GM19452 (cell line): ENCODE measurements at regions not wholly inside any gene's neighbourhood (a gene's known extent, or its start where the extent isn't known, plus 50 kb on each side); places are given as distances from the start of the nearest gene placed in this dataset.
"Not testable (repeated sequence)": the region's sequence is repeated elsewhere in the genome, so short reads cannot be mapped to it uniquely, and the experiment has no call there.

Experiments used
- ATAC-seq: cut with Tn5 transposase; IDR thresholded peaks from one replicate; pipeline ENCODE4 v1.9.1; 2021; ENCODE audit not compliant: unreplicated experiment

DNA sequence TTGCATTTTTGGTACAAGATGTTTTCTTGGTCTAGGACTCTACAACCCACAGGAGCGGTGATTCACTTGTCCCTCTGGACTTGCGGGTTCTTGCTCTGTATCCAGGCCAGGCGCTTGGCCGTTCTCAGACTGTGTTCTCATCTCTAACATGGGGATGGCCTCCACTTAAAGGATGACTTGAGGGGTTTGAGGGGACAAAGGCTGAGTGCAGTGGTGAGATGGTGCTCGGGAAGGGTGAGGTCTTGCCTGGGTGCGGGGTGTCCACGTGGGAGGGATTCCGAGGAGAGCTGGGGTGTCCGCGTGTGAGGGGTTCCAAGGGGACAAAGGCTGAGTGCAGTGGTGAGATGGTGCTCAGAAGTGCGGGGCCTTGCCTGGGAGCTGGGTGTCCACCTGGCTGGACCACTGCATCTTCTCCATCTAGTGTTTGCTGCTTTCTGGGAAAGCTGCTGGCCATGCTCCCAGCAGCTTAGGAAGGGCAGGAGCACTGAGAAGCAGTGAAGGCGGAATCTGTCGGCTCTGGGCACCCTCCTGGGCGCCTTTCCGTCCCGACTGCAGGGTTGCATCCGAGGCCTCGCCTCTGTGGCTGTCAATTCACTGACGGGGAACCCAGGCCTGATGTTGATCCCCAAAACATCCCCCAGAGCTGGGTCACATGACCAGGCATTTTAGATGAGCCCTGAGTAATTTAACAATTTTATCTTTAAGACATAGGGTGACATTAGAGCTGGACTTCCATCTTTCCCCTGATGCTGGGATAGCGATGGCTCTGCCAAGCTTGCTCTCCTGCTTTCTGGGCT is 280.5 kb upstream of the IRX4 start:
- ATAC-seq: no peak

GRCh38 chr5:2160811-2161210 is 278.1 kb upstream of the IRX4 start:
- no peak for ATAC-seq

DNA sequence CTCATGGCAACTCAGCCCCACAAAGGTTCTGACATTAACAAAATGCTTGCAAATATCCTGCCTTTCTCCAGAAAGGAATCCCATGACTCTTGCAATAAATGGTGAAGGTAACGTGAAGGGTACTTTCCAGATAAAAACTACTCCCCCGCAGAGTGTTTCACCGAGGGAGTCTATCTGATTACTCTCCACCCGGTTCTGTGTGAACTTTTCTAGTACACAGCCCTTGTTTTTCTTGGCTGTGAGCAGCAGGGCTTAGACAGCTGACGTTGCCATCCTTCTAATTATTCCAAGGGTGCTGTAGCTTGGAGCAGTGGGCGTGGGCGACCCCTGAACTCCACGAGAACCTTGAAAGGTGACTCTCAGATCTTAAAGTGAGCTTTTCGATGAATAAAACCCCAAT is 276.0 kb upstream of the IRX4 start:
- ATAC-seq: no peak

- ATAC-seq: no peak
These were observed 275.4 kb upstream of the IRX4 start for GRCh38 chr5:2158109-2158508.

- no peak for ATAC-seq
These were observed 274.6 kb upstream of the IRX4 start for GRCh38 chr5:2157372-2157771.

DNA sequence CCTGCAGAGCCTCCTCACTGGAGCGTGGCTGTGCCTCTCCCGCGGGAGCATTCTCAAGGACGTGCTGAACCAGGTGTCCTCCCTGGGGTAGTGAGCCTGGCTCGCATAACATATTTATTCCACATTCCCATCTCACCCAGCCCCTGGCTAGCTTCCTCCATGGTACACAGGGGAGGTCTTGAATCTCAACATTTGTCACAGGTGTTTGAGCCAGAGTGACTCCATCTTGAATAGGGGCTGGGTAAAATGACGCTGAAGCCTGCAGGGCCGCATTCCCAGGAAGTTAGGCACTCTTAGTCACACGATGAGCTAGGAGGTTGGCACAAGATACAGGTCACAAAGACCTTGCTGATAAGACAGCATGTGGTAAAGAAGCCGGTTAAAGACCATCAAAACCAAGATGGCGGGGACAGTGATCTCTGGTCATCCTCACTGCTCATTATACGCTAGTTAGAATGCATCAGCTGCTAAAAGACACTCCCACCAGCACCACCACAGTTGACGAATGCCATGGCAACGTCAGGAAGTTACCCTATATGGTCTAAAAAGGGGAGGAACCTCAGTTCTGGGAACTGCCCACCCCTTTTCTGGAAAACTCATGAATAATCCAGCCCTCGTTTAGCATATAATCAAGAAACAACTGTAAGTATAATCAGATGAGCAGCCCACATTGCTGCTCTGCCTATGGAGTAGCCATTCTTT is 273.8 kb upstream of the IRX4 start:
- ATAC-seq: no peak

- no peak for ATAC-seq
These were observed 272.8 kb upstream of the IRX4 start for GRCh38 chr5:2155556-2155955.

GRCh38 chr5:2153802-2154201 is 271.1 kb upstream of the IRX4 start:
- no peak for ATAC-seq

GRCh38 chr5:2153350-2153749 is 270.6 kb upstream of the IRX4 start:
- ATAC-seq: no peak

- ATAC-seq: not testable (repeated sequence)
These were observed 268.7 kb upstream of the IRX4 start for GRCh38 chr5:2151301-2151888.

GRCh38 chr5:2149195-2149539 is 266.4 kb upstream of the IRX4 start:
- ATAC-seq: no peak

GRCh38 chr5:2148312-2149194 is 265.8 kb upstream of the IRX4 start:
- no peak for ATAC-seq

DNA sequence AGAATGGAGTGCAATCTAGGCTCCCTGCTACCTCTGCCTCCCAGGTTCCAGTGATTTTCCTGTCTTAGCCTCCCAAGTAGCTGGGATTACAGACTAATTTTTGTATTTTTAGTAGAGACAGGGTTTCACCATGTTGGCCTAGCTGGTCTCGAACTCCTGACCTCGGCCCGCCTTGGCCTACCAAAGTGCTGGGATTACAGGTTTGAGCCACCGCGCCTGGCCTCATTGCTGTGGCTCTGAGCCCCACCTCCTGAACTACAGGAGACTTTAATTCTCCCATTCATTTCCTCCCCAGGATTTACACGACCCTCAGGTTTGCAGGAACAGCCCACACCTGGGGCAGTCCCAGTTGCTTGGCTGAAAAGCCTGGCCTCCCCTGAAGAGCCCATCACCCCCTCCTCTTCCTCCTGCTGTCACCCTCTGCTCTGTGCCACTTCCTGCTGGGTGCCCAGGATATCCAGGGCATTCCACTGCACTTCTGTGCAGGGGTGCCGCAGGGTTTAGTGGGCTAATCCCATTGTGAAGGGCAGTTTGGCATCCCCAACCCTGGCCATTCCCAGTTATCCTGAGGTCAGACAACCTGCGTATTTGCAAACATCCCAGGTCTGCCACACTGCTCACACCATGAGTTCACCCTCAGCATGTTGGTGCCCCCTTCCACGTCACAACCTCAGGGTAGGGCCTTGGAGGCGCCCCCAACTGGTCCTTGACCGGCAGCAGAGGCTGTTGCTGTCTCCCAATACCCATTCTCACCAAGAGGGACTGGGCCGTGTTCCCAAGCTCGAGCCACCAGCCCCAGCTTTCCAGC is 265.0 kb upstream of the IRX4 start:
- no peak for ATAC-seq

DNA sequence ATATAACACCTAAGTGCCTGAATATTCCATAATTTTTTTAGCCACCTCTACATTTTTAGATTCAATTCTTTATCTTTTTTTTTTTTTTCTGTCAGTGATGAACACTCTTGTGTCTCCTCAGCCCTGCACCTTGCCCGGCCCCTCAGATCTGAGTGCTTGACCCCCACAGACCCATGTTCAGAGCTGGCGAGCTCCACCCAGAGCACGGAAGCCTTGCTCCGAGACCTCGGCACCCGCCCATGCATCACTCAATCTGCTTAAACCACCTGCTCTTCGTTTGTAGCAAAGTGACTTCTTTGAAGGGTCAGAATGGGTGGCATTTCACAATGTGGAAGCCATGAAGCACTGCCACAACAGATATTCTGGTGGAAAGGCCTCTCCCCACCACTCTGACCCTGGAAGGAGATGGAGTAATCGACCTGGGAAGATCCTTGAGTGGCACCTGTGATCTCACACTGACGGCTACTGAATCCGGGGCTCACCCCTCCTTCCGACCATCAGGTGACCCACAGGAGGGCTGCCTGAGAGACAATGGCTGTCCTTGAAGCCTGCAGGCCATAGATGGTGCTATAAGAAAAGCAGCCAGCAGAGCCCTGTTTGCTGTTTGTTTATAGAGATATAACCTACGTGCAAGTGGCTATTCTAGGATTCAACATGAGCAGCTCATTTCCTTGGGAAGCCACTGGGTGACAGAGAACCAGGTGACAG is 261.1 kb upstream of the IRX4 start:
- ATAC-seq: no peak

GRCh38 chr5:2143088-2143487 is 260.4 kb upstream of the IRX4 start:
- no peak for ATAC-seq

- no peak for ATAC-seq
These were observed 259.8 kb upstream of the IRX4 start for GRCh38 chr5:2142456-2142954.

DNA sequence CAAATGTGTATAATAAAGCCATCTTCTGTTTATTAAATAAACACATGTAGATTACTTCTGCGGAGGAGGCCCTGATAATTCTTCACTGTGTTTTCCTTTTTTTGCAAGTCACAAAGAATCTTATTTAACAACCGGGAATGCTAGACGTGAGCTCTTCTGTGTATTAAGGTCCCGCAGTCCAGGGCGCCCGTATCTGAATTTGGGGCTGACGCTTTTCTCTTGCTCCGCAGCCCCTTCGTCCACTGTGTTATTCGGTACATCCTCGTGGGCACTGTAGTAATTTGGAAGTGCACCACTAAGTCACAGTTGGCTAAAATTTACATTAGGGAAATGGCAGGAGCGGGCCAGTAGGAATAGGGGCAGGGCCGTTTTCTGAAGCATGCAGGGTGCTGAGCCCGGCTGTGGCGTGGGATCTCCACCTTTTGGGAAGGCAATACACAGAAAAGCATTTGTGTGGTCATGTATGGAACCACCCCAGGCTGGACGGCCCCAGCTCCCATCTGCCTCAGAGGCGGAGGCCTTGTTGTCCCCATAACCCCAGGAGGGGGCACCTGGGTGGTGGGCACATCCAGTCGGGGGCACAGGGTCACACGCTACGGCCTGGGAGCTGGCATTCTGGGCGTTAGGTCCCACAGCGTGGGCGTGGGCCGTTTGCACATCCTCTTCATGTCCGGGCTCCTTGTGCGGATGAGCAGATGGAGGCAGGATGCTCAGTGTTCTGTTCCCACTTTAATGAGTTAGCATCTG is 258.7 kb upstream of the IRX4 start:
- no peak for ATAC-seq

GRCh38 chr5:2140501-2141175 is 257.9 kb upstream of the IRX4 start:
- no peak for ATAC-seq
